IPS-NIHi7 (cell line): ENCODE measurements at regions not wholly inside any gene's neighbourhood (a gene's known extent, or its start where the extent isn't known, plus 50 kb on each side); places are given as distances from the start of the nearest gene placed in this dataset.

Experiments used
- DNase-seq: peaks from one replicate; pipeline ENCODE4 v3.0.0; 2012; ENCODE audit warnings: mixed read lengths; ENCODE audit errors: extremely low spot score

DNA sequence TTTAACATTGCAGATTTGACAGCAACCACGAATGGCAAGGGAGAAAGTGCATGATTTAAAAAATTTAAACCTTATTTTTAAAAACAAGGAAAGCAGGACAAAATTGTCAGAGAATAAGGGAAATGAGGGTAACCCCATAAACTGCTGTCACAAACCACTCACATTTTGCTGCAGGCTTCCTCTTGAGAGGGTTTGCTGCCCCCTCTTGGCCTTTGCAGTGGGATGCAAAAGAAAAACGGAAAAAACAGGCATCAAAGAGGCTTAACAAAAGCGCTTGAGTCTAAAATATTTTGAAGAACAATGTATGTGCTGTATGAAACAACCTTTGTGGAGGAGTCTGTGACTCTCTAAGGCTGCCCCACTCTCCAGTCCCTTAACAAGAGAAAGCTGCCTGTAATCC, 91.6 kb downstream of the TMX3 start:
- peak; percentile 70 for DNase-seq

DNA sequence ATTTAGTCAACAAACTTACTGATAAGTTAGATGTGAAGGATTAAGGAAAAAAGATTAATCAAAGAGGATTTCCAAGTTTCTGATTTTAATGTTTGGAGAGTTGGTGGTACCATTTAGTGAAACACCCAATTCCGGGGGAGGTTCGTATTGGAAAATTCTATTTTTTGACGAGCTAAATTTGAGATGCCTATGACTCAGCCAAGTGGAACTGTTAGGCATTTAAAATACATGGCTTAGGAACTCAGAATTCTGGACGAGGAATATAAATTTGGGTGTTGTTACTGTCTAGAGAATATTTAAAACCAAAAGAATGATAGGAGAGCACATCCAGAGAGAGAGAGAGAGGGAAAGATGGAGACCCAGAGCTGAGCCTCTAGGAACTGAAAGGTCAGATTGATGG, 103.6 kb downstream of the TMX3 start:
- no peak for DNase-seq

DNA sequence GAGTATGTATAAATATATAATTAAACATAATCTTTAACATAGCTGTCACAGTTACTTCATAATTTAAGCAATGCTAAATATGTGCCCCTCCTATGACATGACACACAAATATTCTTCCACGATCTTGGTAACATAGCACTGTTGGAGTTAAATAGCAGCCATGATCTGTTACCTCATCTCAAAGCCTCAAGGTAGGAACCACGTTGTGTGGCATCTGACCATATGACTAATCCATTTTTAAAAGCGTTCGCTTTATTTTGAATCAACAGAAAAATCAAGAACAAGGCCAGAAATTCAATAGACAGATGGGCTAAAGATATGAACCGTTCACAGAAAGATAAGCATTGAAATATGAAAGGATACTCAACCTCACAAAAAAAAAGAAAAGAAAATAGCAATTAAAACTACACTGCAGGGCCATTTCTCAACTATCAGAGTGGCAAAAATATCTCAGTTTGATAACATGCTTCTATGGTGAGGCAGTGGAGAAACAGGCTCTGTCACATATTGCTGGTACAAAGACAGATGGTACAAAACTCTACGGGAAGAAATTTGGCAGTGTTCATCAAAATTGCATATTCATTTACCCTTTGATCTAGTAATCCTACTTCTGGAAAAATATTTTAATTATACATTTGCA, 105.9 kb downstream of the TMX3 start:
- DNase-seq = no peak

DNA sequence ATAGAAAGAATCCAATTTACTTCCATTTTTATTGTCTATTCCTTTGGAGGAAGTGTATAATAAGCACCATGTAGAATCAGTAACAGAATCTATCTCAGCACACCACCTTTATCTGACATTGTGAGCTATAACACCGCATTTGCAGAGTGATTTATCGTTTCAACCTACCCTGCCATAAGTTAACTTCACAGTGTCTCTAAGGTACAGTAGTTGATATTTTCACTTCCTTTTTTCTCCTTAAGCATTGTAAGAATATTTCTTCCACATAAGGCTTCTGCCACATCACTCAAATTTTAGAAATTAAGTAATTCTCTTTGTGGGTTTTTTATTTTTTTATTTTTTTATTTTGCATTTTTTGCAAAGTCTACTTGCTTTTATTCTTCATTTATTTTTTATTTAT, 107.1 kb downstream of the TMX3 start:
- no peak for DNase-seq

DNA sequence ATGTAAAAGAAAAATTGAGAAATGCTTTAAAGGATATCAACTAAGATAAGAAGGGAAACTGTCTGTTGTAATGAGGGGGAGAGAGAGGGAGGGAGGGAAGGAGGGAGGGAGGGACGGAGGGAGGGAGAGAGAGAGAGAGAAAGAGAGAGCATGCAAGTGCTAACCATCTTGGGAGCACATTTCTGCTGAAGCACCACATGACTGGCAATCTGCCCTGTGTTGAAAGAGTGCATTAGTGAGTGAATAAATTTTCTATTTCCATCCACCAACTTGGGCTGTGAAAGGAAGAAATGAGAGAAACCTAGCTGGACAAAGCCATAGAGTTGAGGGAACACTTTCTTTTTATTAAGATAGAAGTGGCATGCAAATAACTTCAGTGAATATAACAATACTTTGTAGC, 110.7 kb downstream of the TMX3 start:
- no peak for DNase-seq

DNA sequence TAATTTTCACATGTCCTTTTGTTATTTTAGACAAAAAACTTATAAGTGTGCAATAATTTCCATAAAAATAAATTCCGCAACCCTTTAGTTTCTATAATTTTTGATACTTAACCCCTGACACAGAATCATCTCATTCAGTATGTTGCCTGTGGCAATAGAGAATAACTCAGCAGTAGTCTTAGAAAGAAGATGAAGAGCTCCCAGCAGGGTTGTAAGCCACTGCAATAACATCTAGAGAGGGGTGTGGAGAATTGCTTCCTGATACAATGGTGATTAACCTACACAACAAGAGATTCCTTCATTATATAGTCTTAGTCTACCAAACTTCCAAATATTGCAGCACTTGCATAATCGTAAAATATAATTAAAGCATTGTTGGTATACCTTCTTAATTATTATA, 118.9 kb downstream of the TMX3 start:
- no peak for DNase-seq

DNA sequence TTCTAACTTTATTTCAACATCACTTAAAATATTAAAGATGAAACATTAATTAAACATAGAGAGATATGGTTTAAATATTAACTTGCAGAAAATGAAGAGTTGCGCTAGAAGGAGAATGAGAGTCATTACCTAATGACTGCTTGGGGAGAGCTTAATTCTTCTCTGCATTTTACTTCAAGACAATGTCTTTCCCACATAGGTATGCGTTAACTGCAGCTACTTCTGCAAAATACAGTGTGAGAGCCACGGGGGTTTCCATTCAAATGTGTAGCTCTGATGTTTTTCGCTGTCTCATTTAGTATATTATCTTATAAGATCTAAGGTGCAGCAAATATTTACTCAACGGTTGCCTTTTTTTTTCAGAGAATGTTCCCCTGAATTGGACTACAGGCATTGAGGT, 126.7 kb downstream of the TMX3 start:
- no peak for DNase-seq

DNA sequence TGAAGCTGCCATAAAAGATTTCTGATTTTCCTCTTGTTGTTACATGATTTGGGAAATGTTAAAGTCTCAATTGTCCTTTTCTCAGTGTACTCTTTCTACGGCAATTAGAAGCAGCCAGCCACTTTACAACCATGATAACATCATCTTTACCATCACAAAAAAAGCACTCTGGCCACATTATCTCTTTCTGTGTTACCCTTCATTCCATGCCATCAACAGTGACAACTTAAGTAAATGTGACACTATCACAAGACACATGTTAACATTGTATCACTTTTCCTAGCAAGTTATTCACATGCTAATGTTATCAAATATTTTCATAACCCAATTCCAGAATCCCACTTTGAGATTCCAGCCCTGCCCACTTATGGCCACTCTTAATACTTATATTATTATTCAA, 131.2 kb downstream of the TMX3 start:
- DNase-seq = no peak

DNA sequence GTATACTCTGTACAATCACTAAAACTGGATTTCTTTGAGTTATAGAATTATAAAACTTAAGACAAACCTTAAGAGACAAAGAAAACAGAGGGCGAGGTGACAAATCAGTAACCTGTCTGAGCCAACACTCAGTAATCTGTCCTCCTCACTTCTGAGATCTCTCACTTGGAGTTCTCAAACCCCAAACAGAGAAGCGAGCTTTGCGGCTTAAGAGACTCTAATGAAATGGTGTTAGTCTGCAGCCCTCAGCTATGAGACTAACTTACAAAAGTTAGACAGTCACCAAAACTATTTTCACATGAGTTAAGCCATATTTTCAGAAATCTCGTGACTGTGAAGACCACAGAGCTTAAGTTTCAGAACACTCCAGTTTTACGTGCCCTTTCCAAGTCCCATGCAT, 140.6 kb downstream of the TMX3 start:
- DNase-seq = no peak

DNA sequence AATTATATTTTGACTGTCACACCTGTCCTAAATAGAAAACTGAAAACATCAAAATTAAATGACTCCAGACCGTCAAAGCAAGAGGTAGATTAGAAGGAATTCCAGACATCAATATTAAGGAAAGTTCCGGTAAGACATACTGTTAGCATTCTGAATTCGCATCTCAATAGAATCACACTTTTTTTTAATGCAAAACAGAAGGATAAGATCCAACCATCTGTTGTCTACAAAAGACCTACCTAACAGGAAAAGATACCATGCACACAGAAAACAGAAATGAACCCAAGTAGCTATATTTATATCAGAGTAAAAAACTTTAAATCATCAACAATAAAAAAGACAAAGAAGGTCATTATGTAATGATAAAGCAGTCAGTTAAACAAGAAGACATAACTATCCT, 145.0 kb downstream of the TMX3 start:
- DNase-seq = no peak

DNA sequence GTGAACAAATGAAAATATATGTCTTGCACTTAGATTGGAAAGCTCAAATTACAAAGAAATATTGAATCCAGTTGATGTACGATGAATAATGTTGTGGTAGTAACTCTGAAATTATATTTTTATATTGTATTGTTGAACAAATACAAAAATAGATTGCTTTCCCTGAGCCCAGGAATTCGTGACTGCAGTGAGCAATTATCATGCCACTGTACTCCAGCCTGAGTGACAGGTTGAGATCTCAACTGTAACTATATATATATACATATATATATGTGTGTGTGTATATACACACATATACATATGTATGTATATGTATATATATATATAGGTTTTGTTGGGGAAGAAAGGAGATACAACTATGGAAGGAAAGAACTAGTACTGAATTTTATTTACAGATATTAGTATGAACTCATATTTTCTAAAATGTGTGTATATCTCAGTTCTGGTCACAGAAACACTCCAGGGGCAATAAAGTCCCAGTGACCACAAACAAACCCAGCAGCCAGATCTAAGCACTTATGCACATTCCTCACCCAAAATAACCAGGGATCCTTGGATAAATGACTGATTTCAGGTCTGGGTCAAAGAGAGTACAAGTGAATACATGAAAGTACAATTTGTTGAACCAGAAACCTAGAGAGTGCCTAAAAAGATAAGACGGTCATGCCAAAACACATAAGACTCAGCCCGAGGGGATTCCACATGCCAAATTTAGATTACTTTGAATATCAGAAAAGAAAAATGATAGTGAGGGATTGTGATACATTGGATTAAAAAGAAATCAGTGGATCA, 146.3 kb downstream of the TMX3 start:
- no peak for DNase-seq

DNA sequence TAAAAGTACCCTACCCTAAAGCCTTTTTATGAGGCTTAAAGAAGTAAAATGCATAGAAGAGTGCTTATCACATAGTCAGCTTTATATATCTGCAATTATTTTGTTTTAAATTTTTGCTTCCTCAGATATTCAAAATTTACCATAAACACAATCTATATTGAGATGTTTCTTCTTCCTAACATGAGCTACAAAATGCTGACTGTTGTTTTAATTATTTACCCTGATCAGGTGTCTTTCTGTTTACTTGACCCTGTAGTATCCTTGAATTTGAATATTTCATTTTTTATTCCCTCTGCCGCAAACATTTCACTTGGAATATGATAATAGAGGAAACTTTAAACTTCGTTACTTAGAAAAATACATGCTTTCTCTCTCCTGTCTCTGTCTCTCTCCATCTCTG, 147.9 kb downstream of the TMX3 start:
- no peak for DNase-seq

DNA sequence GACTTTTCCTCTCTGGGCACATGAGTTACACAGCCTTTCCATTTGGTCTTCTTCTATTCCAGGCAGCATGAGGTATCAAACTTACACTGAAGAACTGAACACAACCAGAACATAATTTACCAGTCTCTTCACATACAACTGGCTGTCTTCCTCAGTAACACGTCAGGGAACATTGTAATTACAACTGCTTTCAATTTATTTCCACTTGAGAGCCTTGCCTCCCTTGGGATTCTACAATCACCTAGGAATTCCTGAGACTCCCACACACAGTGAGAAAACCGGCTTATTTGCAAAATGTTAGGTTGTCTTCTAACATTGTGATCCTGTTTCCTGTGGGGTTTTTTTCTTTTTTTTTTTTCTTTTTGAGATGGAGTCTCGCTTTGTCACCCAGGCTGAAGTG, 149.9 kb downstream of the TMX3 start:
- DNase-seq = no peak

DNA sequence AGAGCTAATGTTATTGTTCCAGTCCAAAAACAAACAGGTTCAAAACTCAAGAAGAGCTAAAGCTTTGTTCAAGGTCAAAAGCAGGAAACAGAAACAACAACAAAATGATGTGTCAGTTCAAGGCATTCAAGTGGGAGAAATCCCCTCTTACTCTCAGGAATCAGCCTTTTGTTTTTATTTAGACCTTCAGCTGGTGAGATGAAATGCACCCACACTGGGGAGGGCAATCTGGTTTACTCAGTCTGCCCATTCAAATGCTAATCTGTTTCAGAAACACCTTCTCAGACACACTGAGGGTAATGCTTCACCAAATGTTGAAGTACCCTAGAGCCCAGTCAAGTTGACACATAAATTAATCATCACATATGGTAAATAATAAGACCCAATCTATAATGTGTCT, 150.6 kb downstream of the TMX3 start:
- no peak for DNase-seq

DNA sequence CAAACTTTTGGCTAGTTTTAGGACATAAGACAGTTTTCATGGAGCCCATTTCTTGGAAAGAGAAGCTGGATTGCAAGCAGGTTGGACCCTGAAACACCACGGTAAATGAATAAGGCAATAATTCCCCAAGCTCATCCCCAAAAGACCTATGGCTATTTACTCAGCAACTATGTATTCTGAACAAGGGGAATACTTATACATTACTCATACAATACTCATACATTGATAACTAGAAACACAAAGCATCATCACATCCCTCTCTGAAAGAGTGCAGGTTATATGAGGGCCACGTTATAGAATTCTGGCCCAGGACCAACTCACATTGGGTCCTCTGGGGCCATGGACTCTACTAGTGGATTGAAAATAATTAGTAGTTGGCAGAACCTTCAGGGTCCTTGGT, 154.8 kb downstream of the TMX3 start:
- no peak for DNase-seq

DNA sequence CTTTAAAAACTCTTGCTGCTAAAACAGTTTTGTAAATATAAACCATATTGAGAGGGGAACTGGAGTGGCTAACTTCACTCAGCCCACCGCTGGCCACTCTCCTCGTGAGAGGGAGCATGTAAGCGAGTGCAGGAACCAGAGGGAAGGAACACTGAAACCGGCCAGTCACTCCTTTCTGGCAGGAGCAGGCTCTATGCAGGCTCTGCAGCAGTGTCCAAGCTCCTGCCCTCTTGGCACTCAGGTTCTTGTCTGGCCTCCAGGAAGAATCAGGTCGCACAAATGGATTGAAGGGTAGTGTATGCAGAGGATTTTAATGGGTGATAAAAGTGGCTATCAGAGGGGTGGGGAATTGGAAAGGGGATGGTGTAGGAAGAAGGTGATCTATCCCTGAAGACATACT, 157.7 kb downstream of the TMX3 start:
- no peak for DNase-seq

DNA sequence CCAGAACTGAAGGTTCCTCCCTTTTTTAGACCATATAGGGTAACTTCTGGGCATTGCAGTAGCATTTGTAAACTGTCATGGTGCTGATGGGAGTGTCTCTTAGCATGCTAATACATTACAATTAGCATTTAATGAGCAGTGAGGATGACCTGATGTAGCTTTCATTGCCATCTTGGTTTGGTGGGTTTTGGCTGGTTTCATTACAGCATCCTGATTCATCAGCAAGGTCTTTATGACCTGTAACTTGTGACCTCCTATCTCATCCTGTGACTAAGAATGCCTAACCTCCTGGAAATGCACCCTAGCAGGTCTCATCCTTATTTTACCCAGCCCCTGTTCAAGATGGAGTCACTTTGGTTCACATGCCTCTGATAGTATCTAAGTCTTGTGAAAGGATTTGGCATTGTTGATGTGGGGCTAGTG, 159.0 kb downstream of the TMX3 start:
- DNase-seq = no peak

DNA sequence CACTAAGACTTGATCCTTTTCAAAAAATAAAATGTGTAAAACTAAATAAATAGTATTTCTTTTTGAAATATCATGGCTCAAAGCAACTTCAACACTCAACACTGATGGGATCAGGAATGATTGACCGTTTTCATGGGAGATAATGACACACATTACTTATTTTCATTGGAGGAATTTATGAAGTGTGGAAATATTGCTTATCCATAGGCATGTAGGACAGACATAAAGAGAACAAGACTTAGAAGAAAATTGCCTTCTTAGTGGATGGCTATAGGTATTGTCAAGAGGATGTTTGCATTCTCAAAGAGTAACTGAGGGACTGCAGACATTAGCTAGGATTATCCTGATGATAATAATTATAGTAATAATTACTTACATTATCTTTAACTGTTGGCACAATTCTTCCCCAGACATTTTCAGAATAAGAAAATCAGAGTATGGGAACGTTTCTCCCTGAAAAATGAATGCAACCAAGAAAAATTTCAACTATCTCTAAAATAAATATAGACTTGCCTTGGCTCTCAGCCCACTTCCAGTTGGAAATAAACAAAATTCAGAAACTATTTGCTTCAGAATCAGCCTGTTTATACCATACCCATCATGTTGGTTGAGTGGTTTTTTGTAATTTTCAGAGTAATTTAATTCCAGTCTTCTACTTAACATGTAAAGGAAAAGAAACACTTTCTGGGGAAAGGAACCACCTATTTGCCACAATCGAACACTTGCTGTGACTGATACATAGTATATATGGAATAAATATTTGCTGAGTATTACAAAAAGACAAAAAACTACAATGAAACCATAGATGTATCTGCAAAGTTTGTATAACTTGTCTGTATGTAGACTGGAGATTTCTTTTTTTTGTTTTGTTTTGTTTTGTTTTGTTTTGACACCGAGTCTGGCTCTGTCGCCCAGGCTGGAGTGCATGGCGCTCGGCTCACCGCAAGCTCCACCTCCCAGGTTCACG, 165.7 kb downstream of the TMX3 start:
- no peak for DNase-seq

DNA sequence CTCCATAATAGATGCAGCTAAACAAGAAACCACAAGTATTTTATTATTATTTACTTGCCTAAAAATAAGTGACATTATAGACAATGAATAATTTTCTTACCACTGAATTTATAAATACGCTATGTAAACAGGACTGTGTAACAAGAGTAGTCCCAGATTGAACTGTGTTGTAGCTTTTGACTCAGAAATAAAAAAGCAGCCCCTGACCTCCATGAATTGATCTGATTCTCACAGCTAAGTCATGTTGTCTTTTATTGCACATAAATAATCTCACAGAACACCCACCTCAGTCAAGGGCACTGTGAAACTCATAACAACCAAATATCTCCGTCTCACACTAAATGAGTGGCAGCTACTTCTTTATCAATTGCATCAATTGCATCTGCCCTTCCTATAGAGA, 171.6 kb downstream of the TMX3 start:
- DNase-seq = no peak

DNA sequence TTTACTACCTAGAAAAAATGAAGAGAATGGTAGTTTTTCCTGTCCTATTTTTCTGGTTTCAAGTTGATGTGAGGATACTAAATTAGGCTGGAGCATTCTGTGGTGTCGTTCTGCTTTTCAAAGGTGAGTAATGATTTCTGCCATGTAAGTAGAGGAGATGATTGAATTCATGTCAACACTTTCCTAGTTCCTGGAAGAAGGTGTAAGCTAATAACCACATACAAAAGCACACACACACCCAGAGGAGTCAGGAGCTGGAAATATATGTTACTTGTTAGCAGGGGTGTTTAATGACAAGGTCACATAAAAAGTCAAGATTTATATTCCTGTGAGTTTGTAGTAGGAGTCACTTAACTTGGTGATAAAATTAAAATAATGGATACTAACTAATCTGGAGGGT, 172.1 kb downstream of the TMX3 start:
- DNase-seq = no peak

DNA sequence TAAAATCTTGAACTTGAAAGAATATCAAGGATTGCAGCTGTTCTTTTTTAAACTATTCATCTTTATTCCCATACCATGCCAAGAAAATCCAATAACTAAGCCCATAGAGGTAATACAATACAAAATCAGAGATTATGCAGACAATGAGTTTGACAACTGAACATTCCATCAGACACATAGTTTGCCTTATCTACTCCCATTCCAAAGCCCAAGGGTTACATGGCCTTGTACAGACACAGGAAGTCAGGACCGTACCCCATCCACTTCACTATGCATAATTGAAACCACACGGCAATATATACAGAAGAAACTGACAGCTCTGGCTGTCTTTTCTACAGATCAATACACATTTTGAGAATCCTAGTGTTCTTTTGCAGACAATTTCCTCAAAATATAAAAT, 181.3 kb downstream of the TMX3 start:
- no peak for DNase-seq

DNA sequence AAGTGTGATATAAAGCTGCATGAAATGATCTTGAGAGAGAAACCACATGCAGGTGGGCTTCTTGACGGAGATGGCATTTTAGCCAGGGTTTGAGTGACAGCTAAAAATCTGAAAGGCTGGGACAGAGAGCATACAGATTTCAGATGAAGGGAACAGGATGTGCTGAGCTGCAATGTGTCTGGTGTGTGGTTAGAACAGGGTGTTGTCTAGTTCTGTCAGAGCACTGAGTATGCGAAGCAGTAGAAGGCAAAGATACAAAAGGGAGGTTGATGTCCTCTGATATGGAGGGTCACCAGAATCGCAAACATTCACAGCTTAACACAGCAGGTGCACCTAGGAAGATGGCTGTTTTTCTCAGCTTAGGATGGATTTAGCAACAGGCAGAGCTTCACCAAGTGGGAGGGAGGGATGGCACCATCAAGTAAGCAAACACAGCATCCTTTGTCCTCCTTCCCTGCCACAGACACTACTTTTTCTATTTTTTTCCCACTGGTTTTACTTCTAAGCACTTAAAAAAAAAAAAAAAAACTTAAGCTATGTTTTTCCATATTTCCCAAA, 182.5 kb downstream of the TMX3 start:
- DNase-seq = no peak
